ENCODE measurements at regions not wholly inside any gene's neighbourhood (a gene's known extent, or its start where the extent isn't known, plus 50 kb on each side); places are given as distances from the start of the nearest gene placed in this dataset.

- no peak for TF ChIP-seq EZH2 (IDR thresholded peaks at IDR 0.05)
- no peak for TF ChIP-seq POLR2AphosphoS5 (IDR thresholded peaks at IDR 0.05; ENCODE audit: borderline replicate concordance, low read depth, low read length)
- TF ChIP-seq FOXP2 (optimal IDR thresholded peaks at IDR 0.05; ENCODE audit: control extremely low read depth, extremely low read length, insufficient read depth), result no peak
- no peak overlapping the region for H3K27ac ChIP-seq
- no peak overlapping the region for H3K9ac ChIP-seq (ENCODE audit: insufficient read length)
- H3K4me3 ChIP-seq, result no peak overlapping the region
- DNase-seq (ENCODE audit: low read depth, low spot score), result no peak
- H3K36me3 ChIP-seq (ENCODE audit: insufficient read depth, low read length), result no peaks in the 10 kb centered on the region
- H3K9me3 ChIP-seq (ENCODE audit: low read depth, low read length), result no peaks in the 10 kb centered on the region
Observed at GRCh38 chr13:105957769-105958438, 577.6 kb downstream of the EFNB2 start.

GRCh38 chr13:105956921-105957320 lies 578.5 kb downstream of the EFNB2 start:
- no peak overlapping the region for H3K9ac ChIP-seq (ENCODE audit: insufficient read length)
- no peak for DNase-seq (ENCODE audit: low read depth, low spot score)
- no peak overlapping the region for H3K4me3 ChIP-seq
- TF ChIP-seq EZH2 (IDR thresholded peaks at IDR 0.05), result no peak
- TF ChIP-seq POLR2AphosphoS5 (IDR thresholded peaks at IDR 0.05; ENCODE audit: borderline replicate concordance, low read depth, low read length), result no peak
- TF ChIP-seq FOXP2 (optimal IDR thresholded peaks at IDR 0.05; ENCODE audit: control extremely low read depth, extremely low read length, insufficient read depth), result no peak
- H3K9me3 ChIP-seq (ENCODE audit: low read depth, low read length), result no peaks in the 10 kb centered on the region
- no peak overlapping the region for H3K27ac ChIP-seq
- no peaks in the 10 kb centered on the region for H3K36me3 ChIP-seq (ENCODE audit: insufficient read depth, low read length)

GRCh38 chr13:105952973-105953290 lies 582.5 kb downstream of the EFNB2 start:
- Histone ChIP-seq H3K9ac (ENCODE audit: insufficient read length) (no peak overlapping the region), H3K9me3 (ENCODE audit: low read depth, low read length) (no peaks in the 10 kb centered on the region), H3K36me3 (ENCODE audit: insufficient read depth, low read length) (no peaks in the 10 kb centered on the region), H3K27ac (no peak overlapping the region), H3K4me3 (no peak overlapping the region)
- DNase-seq (ENCODE audit: low read depth, low spot score), result no peak
- TF ChIP-seq EZH2 (IDR thresholded peaks at IDR 0.05) (no peak), POLR2AphosphoS5 (IDR thresholded peaks at IDR 0.05; ENCODE audit: borderline replicate concordance, low read depth, low read length) (no peak), FOXP2 (optimal IDR thresholded peaks at IDR 0.05; ENCODE audit: control extremely low read depth, extremely low read length, insufficient read depth) (no peak)

GRCh38 chr13:105952233-105952972 lies 583.1 kb downstream of the EFNB2 start:
- no peak overlapping the region for H3K4me3 ChIP-seq
- no peak overlapping the region for H3K27ac ChIP-seq
- no peak overlapping the region for H3K9ac ChIP-seq (ENCODE audit: insufficient read length)
- DNase-seq (ENCODE audit: low read depth, low spot score), result no peak
- TF ChIP-seq POLR2AphosphoS5 (IDR thresholded peaks at IDR 0.05; ENCODE audit: borderline replicate concordance, low read depth, low read length) (no peak), EZH2 (IDR thresholded peaks at IDR 0.05) (no peak), FOXP2 (optimal IDR thresholded peaks at IDR 0.05; ENCODE audit: control extremely low read depth, extremely low read length, insufficient read depth) (no peak)
- H3K36me3 ChIP-seq (ENCODE audit: insufficient read depth, low read length), result no peaks in the 10 kb centered on the region
- no peaks in the 10 kb centered on the region for H3K9me3 ChIP-seq (ENCODE audit: low read depth, low read length)

GRCh38 chr13:105948143-105948542 lies 587.3 kb downstream of the EFNB2 start:
- Histone ChIP-seq H3K36me3 (ENCODE audit: insufficient read depth, low read length) (no peaks in the 10 kb centered on the region), H3K9ac (ENCODE audit: insufficient read length) (no peak overlapping the region), H3K27ac (no peak overlapping the region), H3K9me3 (ENCODE audit: low read depth, low read length) (no peaks in the 10 kb centered on the region), H3K4me3 (no peak overlapping the region)
- DNase-seq (ENCODE audit: low read depth, low spot score), result no peak
- TF ChIP-seq EZH2 (IDR thresholded peaks at IDR 0.05), result no peak
- no peak for TF ChIP-seq POLR2AphosphoS5 (IDR thresholded peaks at IDR 0.05; ENCODE audit: borderline replicate concordance, low read depth, low read length)
- no peak for TF ChIP-seq FOXP2 (optimal IDR thresholded peaks at IDR 0.05; ENCODE audit: control extremely low read depth, extremely low read length, insufficient read depth)

GRCh38 chr13:105940882-105941281 lies 594.6 kb downstream of the EFNB2 start:
- Histone ChIP-seq H3K36me3 (ENCODE audit: insufficient read depth, low read length) (no peaks in the 10 kb centered on the region), H3K27ac (no peak overlapping the region), H3K9me3 (ENCODE audit: low read depth, low read length) (no peaks in the 10 kb centered on the region), H3K9ac (ENCODE audit: insufficient read length) (no peak overlapping the region), H3K4me3 (no peak overlapping the region)
- TF ChIP-seq EZH2 (IDR thresholded peaks at IDR 0.05) (no peak), FOXP2 (optimal IDR thresholded peaks at IDR 0.05; ENCODE audit: control extremely low read depth, extremely low read length, insufficient read depth) (no peak), POLR2AphosphoS5 (IDR thresholded peaks at IDR 0.05; ENCODE audit: borderline replicate concordance, low read depth, low read length) (no peak)
- no peak for DNase-seq (ENCODE audit: low read depth, low spot score)

GRCh38 chr13:105937451-105937850 lies 598.0 kb downstream of the EFNB2 start:
- H3K9ac ChIP-seq (ENCODE audit: insufficient read length), result no peak overlapping the region
- no peak for TF ChIP-seq EZH2 (IDR thresholded peaks at IDR 0.05)
- TF ChIP-seq FOXP2 (optimal IDR thresholded peaks at IDR 0.05; ENCODE audit: control extremely low read depth, extremely low read length, insufficient read depth), result no peak
- TF ChIP-seq POLR2AphosphoS5 (IDR thresholded peaks at IDR 0.05; ENCODE audit: borderline replicate concordance, low read depth, low read length), result no peak
- no peaks in the 10 kb centered on the region for H3K36me3 ChIP-seq (ENCODE audit: insufficient read depth, low read length)
- H3K9me3 ChIP-seq (ENCODE audit: low read depth, low read length), result no peaks in the 10 kb centered on the region
- no peak overlapping the region for H3K27ac ChIP-seq
- H3K4me3 ChIP-seq, result no peak overlapping the region
- DNase-seq (ENCODE audit: low read depth, low spot score), result no peak

GRCh38 chr13:105936816-105937215 lies 598.6 kb downstream of the EFNB2 start:
- no peak overlapping the region for H3K9ac ChIP-seq (ENCODE audit: insufficient read length)
- TF ChIP-seq EZH2 (IDR thresholded peaks at IDR 0.05) (no peak), POLR2AphosphoS5 (IDR thresholded peaks at IDR 0.05; ENCODE audit: borderline replicate concordance, low read depth, low read length) (no peak), FOXP2 (optimal IDR thresholded peaks at IDR 0.05; ENCODE audit: control extremely low read depth, extremely low read length, insufficient read depth) (no peak)
- H3K9me3 ChIP-seq (ENCODE audit: low read depth, low read length), result no peaks in the 10 kb centered on the region
- H3K27ac ChIP-seq, result no peak overlapping the region
- no peak overlapping the region for H3K4me3 ChIP-seq
- DNase-seq (ENCODE audit: low read depth, low spot score), result no peak
- no peaks in the 10 kb centered on the region for H3K36me3 ChIP-seq (ENCODE audit: insufficient read depth, low read length)

Measured in SK-N-MC (cell line).